ENCODE measurements at regions not wholly inside any gene's neighbourhood (a gene's known extent, or its start where the extent isn't known, plus 50 kb on each side); places are given as distances from the start of the nearest gene placed in this dataset.

- H3K27me3 Mint-ChIP-seq = peaks cover 7% of the 10 kb centered on the region
- H3K4me1 Mint-ChIP-seq = no peaks in the 10 kb centered on the region
- H3K4me3 Mint-ChIP-seq = no peak overlapping the region
- H3K27ac ChIP-seq (ENCODE audit: low read length in 2 of 2) = no peak overlapping the region
- H3K9ac ChIP-seq (ENCODE audit: low read length) = no peak overlapping the region
- H2AFZ ChIP-seq (ENCODE audit: insufficient read depth, low read depth, low read length, poor library complexity, severe bottlenecking) = no peak overlapping the region
- CTCF ChIA-PET = no interaction called here
- no peaks in the 10 kb centered on the region for H3K79me2 ChIP-seq (ENCODE audit: control insufficient read depth, insufficient read depth, low read length)
- intact Hi-C loops (cut with micrococcal nuclease) = no loop called here
- TF ChIP-seq CTCF (IDR thresholded peaks at IDR 0.05) (no peak), EZH2 (IDR thresholded peaks at IDR 0.05; ENCODE audit: borderline replicate concordance, insufficient read depth, low read depth, low read length, poor library complexity, severe bottlenecking) (no peak)
- no peaks in the 10 kb centered on the region for H3K36me3 ChIP-seq (replicated peaks in 1 of 2; ENCODE audit: control extremely low read depth in 1 of 2, control insufficient read depth in 1 of 2, extremely low read depth in 1 of 2, insufficient read depth in 2 of 2, low read length in 1 of 2)
- H3K4me1 ChIP-seq (ENCODE audit: control insufficient read depth in 2 of 2, insufficient read depth in 2 of 2, low read length in 2 of 2) = no peaks in the 10 kb centered on the region
- H4K20me1 ChIP-seq (ENCODE audit: control insufficient read depth, insufficient read depth, low read length, poor library complexity, severe bottlenecking) = no peaks in the 10 kb centered on the region
- no peak overlapping the region for H3K4me3 ChIP-seq (ENCODE audit: control extremely low read depth in 1 of 5, extremely low read depth in 1 of 5, insufficient read depth in 1 of 5, low read depth in 2 of 5, low read length in 4 of 5)
- no peak overlapping the region for H3K27ac Mint-ChIP-seq
- H3K4me2 ChIP-seq (replicated peaks; ENCODE audit: low read depth, low read length, poor library complexity, severe bottlenecking) = no peak overlapping the region
- no peaks in the 10 kb centered on the region for H3K27me3 ChIP-seq (replicated peaks in 1 of 4; ENCODE audit: control extremely low read depth in 1 of 4, control insufficient read depth in 3 of 4, insufficient read depth in 4 of 4, low read length in 3 of 4)
- H3K9me3 ChIP-seq (ENCODE audit: control extremely low read depth in 1 of 3, control insufficient read depth in 2 of 3, insufficient read depth in 1 of 3, low read length in 2 of 3) = no peaks in the 10 kb centered on the region
- ATAC-seq (ENCODE audit: low read depth) (no peak), DNase-seq (peak; percentile 2)
- POLR2A ChIA-PET = no interaction called here
- H3K9me3 Mint-ChIP-seq (ENCODE audit: insufficient read depth) = peaks cover 3% of the 10 kb centered on the region
Observed at GRCh38 chr13:47455626-47456025, 545.4 kb downstream of the SUCLA2 start.

- no peak for DNase-seq
- no peak for ATAC-seq (ENCODE audit: low read depth)
- H3K27me3 ChIP-seq (replicated peaks in 1 of 4; ENCODE audit: control extremely low read depth in 1 of 4, control insufficient read depth in 3 of 4, insufficient read depth in 4 of 4, low read length in 3 of 4) = no peaks in the 10 kb centered on the region
- H3K27ac ChIP-seq (ENCODE audit: low read length in 2 of 2) = no peak overlapping the region
- no peak overlapping the region for H2AFZ ChIP-seq (ENCODE audit: insufficient read depth, low read depth, low read length, poor library complexity, severe bottlenecking)
- H3K4me2 ChIP-seq (replicated peaks; ENCODE audit: low read depth, low read length, poor library complexity, severe bottlenecking) = no peak overlapping the region
- H3K79me2 ChIP-seq (ENCODE audit: control insufficient read depth, insufficient read depth, low read length) = no peaks in the 10 kb centered on the region
- H3K4me3 ChIP-seq (ENCODE audit: control extremely low read depth in 1 of 5, extremely low read depth in 1 of 5, insufficient read depth in 1 of 5, low read depth in 2 of 5, low read length in 4 of 5) = no peak overlapping the region
- Mint-ChIP-seq H3K4me1 (no peaks in the 10 kb centered on the region), H3K9me3 (ENCODE audit: insufficient read depth) (peaks cover 3% of the 10 kb centered on the region), H3K27me3 (peaks cover 7% of the 10 kb centered on the region), H3K27ac (no peak overlapping the region), H3K4me3 (no peak overlapping the region)
- H3K9ac ChIP-seq (ENCODE audit: low read length) = no peak overlapping the region
- no peaks in the 10 kb centered on the region for H3K36me3 ChIP-seq (replicated peaks in 1 of 2; ENCODE audit: control extremely low read depth in 1 of 2, control insufficient read depth in 1 of 2, extremely low read depth in 1 of 2, insufficient read depth in 2 of 2, low read length in 1 of 2)
- ChIA-PET POLR2A (no interaction called here), CTCF (no interaction called here)
- no peaks in the 10 kb centered on the region for H3K4me1 ChIP-seq (ENCODE audit: control insufficient read depth in 2 of 2, insufficient read depth in 2 of 2, low read length in 2 of 2)
- intact Hi-C loops (cut with micrococcal nuclease) = no loop called here
- no peaks in the 10 kb centered on the region for H3K9me3 ChIP-seq (ENCODE audit: control extremely low read depth in 1 of 3, control insufficient read depth in 2 of 3, insufficient read depth in 1 of 3, low read length in 2 of 3)
- no peaks in the 10 kb centered on the region for H4K20me1 ChIP-seq (ENCODE audit: control insufficient read depth, insufficient read depth, low read length, poor library complexity, severe bottlenecking)
- WGBS (ENCODE audit: insufficient coverage) = 75% methylated on average over 2 of the region's 3 CpGs
- no peak for TF ChIP-seq CTCF (IDR thresholded peaks at IDR 0.05)
- no peak for TF ChIP-seq EZH2 (IDR thresholded peaks at IDR 0.05; ENCODE audit: borderline replicate concordance, insufficient read depth, low read depth, low read length, poor library complexity, severe bottlenecking)
Observed at GRCh38 chr13:47454986-47455385, 546.1 kb downstream of the SUCLA2 start.

Data from B cell (primary cell).